HFF-Myc (cell line): ENCODE measurements at regions not wholly inside any gene's neighbourhood (a gene's known extent, or its start where the extent isn't known, plus 50 kb on each side); places are given as distances from the start of the nearest gene placed in this dataset.

Source experiments
- DNase-seq: peaks from one replicate; pipeline ENCODE4 v3.0.0-alpha.2; 2011; ENCODE audit warnings: low read depth; ENCODE audit errors: extremely low read depth
- H3K4me3 ChIP-seq: replicated peaks from 2 replicates; pipeline ENCODE4 v1.5.1; 2011; ENCODE audit warnings: low read depth, mild to moderate bottlenecking, control low read depth, low read length
- CTCF ChIP-seq: IDR thresholded peaks from 2 replicates; pipeline ENCODE4 v1.5.1; 2012; ENCODE audit warnings: mild to moderate bottlenecking, low read depth, low read length, control low read depth; ENCODE audit errors: missing control alignments

DNA sequence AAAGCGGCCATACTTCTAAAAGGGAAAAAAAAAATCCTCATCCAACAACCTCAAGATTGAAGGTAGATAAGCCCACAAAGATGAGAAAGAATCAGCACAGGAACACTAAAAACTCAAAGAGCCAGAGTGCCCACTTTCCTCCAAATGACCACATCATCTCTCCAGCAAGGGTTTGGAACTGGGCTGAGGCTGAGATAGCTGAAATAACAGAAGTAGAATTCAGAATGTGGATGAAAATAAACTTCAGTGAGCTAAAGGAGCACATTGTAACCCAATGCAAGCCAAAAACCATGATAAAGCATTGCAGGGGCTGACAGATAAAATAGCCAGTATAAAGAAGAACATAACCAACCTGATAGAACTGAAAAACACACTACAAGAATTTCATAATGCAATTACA, 158.7 kb upstream of the UBE2E2 start:
- no peak overlapping the region for H3K4me3 ChIP-seq
- no peak for DNase-seq
- TF ChIP-seq CTCF = no peak

- no peak overlapping the region for H3K4me3 ChIP-seq
- no peak for TF ChIP-seq CTCF
- no peak for DNase-seq
Measured at GRCh38 chr3:23046536-23046935, 156.6 kb upstream of the UBE2E2 start.

GRCh38 chr3:23051240-23052140, 151.6 kb upstream of the UBE2E2 start:
- no peak for TF ChIP-seq CTCF
- H3K4me3 ChIP-seq = no peak overlapping the region
- no peak for DNase-seq

DNA sequence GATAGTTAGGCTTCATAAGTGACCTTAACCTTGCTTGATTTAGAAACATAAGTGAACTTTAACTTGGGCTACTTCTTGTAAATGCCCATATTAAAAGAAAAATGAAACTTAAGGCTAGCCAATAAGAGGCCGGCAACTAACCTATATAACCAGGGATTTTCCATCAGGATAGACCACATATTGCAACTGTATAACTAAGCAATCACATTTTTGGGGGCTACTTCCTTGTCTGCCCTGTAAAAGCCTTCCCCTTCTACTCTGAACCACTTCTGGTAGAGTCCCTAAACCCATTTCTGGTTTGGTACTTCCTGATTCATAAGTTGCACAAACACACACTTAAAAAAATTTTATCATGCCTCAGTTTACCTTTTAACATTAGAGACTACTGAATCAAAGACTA, 150.9 kb upstream of the UBE2E2 start:
- TF ChIP-seq CTCF = no peak
- no peak overlapping the region for H3K4me3 ChIP-seq
- DNase-seq = no peak

DNA sequence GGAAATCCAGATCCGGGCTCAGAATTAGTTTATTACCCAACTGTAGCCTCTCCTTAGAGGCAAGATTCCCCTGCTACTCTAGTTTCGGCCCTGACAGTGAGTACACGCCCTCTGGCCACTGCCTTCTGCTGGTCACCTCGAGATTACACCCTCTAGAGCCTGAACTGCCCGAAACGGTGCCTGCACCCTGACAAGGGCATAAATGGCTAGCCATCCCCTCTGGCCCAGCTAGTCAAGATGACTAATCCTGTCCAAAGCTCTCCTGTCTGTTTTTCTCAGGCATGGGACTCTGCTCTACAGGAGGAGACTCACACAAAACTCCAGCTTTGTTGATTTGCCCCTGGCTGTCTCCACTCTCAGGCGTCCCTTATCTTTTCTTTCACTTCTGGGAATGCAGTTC, 150.5 kb upstream of the UBE2E2 start:
- no peak for TF ChIP-seq CTCF
- H3K4me3 ChIP-seq = no peak overlapping the region
- DNase-seq = no peak

- H3K4me3 ChIP-seq = no peak overlapping the region
- TF ChIP-seq CTCF = no peak
- DNase-seq = peak; percentile 12
Measured at GRCh38 chr3:23055733-23056376, 147.3 kb upstream of the UBE2E2 start.
